Heart left ventricle (tissue), 13 donors: ENCODE measurements at regions not wholly inside any gene's neighbourhood (a gene's known extent, or its start where the extent isn't known, plus 50 kb on each side); places are given as distances from the start of the nearest gene placed in this dataset.

Experiments used
- CTCF ChIP-seq, 12 donors: fragments of 200-600 bp; sonication (generic) in 4 of 12; IDR thresholded peaks; one replicate each; pipeline versions ENCODE4 v1.5.0 to v1.8.0; 2018 to 2022; ENCODE audit warnings: antibody characterized with exemption in 12 of 12, mild to moderate bottlenecking in 5 of 12
- POLR2A ChIP-seq, 2 donors: fragments of 450-650 bp; IDR thresholded peaks; one replicate each; pipeline ENCODE4 v1.6.1; 2017; ENCODE audit warnings: antibody characterized with exemption in 2 of 2, mild to moderate bottlenecking in 2 of 2, moderate library complexity in 2 of 2
- donor health status: ischemic (EF 13 %, LVEDD 7.1; RV severe dilation, severe dysfunction).
- donor health status: DM: no; HTN: yes; CAD: no.
- donor health status: DM: no; HTN: no; CAD: no.
- donor health status: ischemic (EF 25% LVEDD 6.9; RV normal size, moderate dysfunction).
- donor health status: ischemic (EF 25% LVEDD 5.7; RV mildly dilated, moderate dysfunction).
- donor health status: ischemic (EF 35%, LVEDD 5.7; RV mildly dilated, moderate dysfunction).
- donor health status: nonischemic (EF 11% LVEDD 7.7; RV severe dilation, severe dysfunction).
- donor health status: DM: yes; HTN: yes; CAD: no.
- donor health status: PGD.
- donor health status: ischemic (EF 29% LVEDD 5.4; RV normal size, mild dysfunction).
- donor health status: nonischemic (EF 23%, LVEDD 6.1; RV moderate dilation, normal function).

DNA sequence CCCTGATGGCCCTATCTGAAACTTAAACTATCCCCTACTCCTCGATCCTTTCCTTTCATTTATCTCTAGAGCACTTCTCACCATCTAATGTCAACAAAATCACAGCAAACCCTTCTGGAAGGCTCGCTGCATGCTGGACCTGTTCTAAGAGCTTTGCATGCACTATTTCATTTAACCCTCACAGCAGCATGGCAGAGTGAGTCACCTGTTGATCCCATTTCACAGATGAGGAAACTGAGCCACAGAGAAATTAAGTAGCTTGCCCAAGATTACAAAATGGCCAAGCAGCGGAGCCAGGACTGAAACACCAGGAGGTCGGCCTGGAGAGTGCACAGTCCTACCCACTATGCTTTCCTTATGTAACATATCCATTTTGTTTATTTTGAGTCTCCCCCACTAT lies 93.1 kb downstream of the ZNF622 start:
- TF ChIP-seq POLR2A (IDR thresholded peaks at IDR 0.05) (no peak), CTCF (IDR thresholded peaks at IDR 0.05) (no peak)
